SU-DHL-6 (cell line): ENCODE measurements at regions not wholly inside any gene's neighbourhood (a gene's known extent, or its start where the extent isn't known, plus 50 kb on each side); places are given as distances from the start of the nearest gene placed in this dataset.

ENCODE experiments used
- H2AFZ ChIP-seq: fragments of 200-600 bp; sonication (generic); 2 replicates; pipeline ENCODE4 v1.6.1; 2014; ENCODE audit warnings: low read depth, mild to moderate bottlenecking, moderate library complexity, mixed read lengths, antibody characterized with exemption, low read length; ENCODE audit not compliant: severe bottlenecking
- H3F3A ChIP-seq: fragments of 200-600 bp; shearing (Covaris generic); 2 replicates; pipeline ENCODE4 v1.6.0; 2016; ENCODE audit warnings: antibody characterized with exemption, mild to moderate bottlenecking; ENCODE audit not compliant: insufficient read depth
- H3K27ac ChIP-seq: fragments of 200-600 bp; sonication (generic); 2 replicates; pipeline ENCODE4 v1.5.1; 2016; ENCODE audit warnings: low read depth, mild to moderate bottlenecking, low read length, moderate library complexity, mixed read lengths
- H3K27me3 ChIP-seq: fragments of 200-600 bp; sonication (generic), shearing (Covaris generic); 2 replicates; pipeline ENCODE4 v1.6.0; 2014; ENCODE audit warnings: mild to moderate bottlenecking, low read length
- H3K36me3 ChIP-seq: fragments of 200-600 bp; sonication (generic); 2 replicates; pipeline ENCODE4 v1.6.1; 2014; ENCODE audit warnings: mild to moderate bottlenecking, low read length, mixed read lengths
- H3K4me2 ChIP-seq: fragments of 300-600, 200-600 bp; shearing (Covaris generic), sonication (generic); 2 replicates; pipeline ENCODE4 v1.6.0; 2014; ENCODE audit warnings: low read length, low read depth, mild to moderate bottlenecking; ENCODE audit not compliant: poor library complexity, severe bottlenecking
- H3K4me3 ChIP-seq: fragments of 200-600 bp; sonication (generic); 2 replicates; pipeline ENCODE4 v1.5.1; 2014; ENCODE audit warnings: antibody characterized with exemption, low read length, mild to moderate bottlenecking, mixed read lengths; ENCODE audit not compliant: insufficient read depth, poor library complexity, severe bottlenecking
- H3K79me2 ChIP-seq: fragments of 200-600 bp; sonication (generic); 2 replicates; pipeline ENCODE4 v1.6.1; 2014; ENCODE audit warnings: mild to moderate bottlenecking, low read length, moderate library complexity; ENCODE audit not compliant: insufficient read depth
- H3K9ac ChIP-seq: fragments of 200-600 bp; sonication (generic); 2 replicates; pipeline ENCODE4 v1.7.0; 2014; ENCODE audit warnings: mild to moderate bottlenecking, low read length
- H3K9me2 ChIP-seq: fragments of 200-600 bp; sonication (generic); replicated peaks from 2 replicates; pipeline ENCODE4 v1.6.1; 2014; ENCODE audit warnings: low read length; ENCODE audit not compliant: insufficient read depth
- H3K9me3 ChIP-seq: fragments of 200-600 bp; sonication (generic); 2 replicates; pipeline ENCODE4 v1.6.1; 2014; ENCODE audit warnings: low read length, mixed read lengths; ENCODE audit not compliant: insufficient read depth
- H4K20me1 ChIP-seq: fragments of 200-600 bp; sonication (generic); 2 replicates; pipeline ENCODE4 v1.6.1; 2014; ENCODE audit warnings: low read depth, mild to moderate bottlenecking, antibody characterized with exemption, low read length, moderate library complexity, mixed read lengths
- CTCF ChIP-seq: fragments of 200-600 bp; sonication (generic); IDR thresholded peaks from one replicate; pipeline ENCODE4 v1.5.1; 2017; ENCODE audit warnings: antibody characterized with exemption, mild to moderate bottlenecking, low read length, moderate library complexity; ENCODE audit not compliant: insufficient read depth, poor library complexity, severe bottlenecking
- EZH2phosphoT487 ChIP-seq: fragments of 200-600 bp; sonication (generic), shearing (Covaris generic); conservative IDR thresholded peaks from 2 replicates; pipeline ENCODE4 v1.6.1; 2018; ENCODE audit warnings: mild to moderate bottlenecking, antibody characterized with exemption, low read length, moderate library complexity, mixed read lengths

- no peak for TF ChIP-seq EZH2phosphoT487
- TF ChIP-seq CTCF: no peak
- Histone ChIP-seq H3K36me3 (no peaks in the 10 kb centered on the region), H3K4me2 (no peak overlapping the region), H2AFZ (no peak overlapping the region), H3K27ac (no peak overlapping the region), H3K79me2 (no peaks in the 10 kb centered on the region), H3K27me3 (no peaks in the 10 kb centered on the region), H3K9ac (no peak overlapping the region), H3K4me3 (no peak overlapping the region), H4K20me1 (no peaks in the 10 kb centered on the region), H3K9me2 (no peaks in the 10 kb centered on the region), H3K9me3 (no peaks in the 10 kb centered on the region), H3F3A (no peaks in the 10 kb centered on the region)
These were observed 115.8 kb upstream of the PDE1A start for GRCh38 chr2:182542501-182543258.

GRCh38 chr2:182543741-182544525 lies 117.1 kb upstream of the PDE1A start:
- no peaks in the 10 kb centered on the region for H3K36me3 ChIP-seq
- no peaks in the 10 kb centered on the region for H3K79me2 ChIP-seq
- no peaks in the 10 kb centered on the region for H3F3A ChIP-seq
- TF ChIP-seq EZH2phosphoT487: no peak
- H3K9me3 ChIP-seq: no peaks in the 10 kb centered on the region
- H3K4me3 ChIP-seq: no peak overlapping the region
- H4K20me1 ChIP-seq: no peaks in the 10 kb centered on the region
- no peak overlapping the region for H3K4me2 ChIP-seq
- H2AFZ ChIP-seq: no peak overlapping the region
- no peak overlapping the region for H3K27ac ChIP-seq
- no peaks in the 10 kb centered on the region for H3K27me3 ChIP-seq
- H3K9ac ChIP-seq: no peak overlapping the region
- no peaks in the 10 kb centered on the region for H3K9me2 ChIP-seq

GRCh38 chr2:182545420-182546167 lies 118.8 kb upstream of the PDE1A start:
- Histone ChIP-seq H3K79me2 (no peaks in the 10 kb centered on the region), H3K9me3 (no peaks in the 10 kb centered on the region), H3K9ac (no peak overlapping the region), H3K9me2 (no peaks in the 10 kb centered on the region), H3K36me3 (no peaks in the 10 kb centered on the region), H3K4me3 (no peak overlapping the region), H3F3A (no peaks in the 10 kb centered on the region), H3K27ac (no peak overlapping the region), H4K20me1 (no peaks in the 10 kb centered on the region), H2AFZ (no peak overlapping the region), H3K27me3 (peaks cover 3% of the 10 kb centered on the region; the same call in 1 of the 2 replicates), H3K4me2 (no peak overlapping the region)
- TF ChIP-seq EZH2phosphoT487: no peak
- no peak for TF ChIP-seq CTCF
